ENCODE measurements at regions not wholly inside any gene's neighbourhood (a gene's known extent, or its start where the extent isn't known, plus 50 kb on each side); places are given as distances from the start of the nearest gene placed in this dataset.

DNA sequence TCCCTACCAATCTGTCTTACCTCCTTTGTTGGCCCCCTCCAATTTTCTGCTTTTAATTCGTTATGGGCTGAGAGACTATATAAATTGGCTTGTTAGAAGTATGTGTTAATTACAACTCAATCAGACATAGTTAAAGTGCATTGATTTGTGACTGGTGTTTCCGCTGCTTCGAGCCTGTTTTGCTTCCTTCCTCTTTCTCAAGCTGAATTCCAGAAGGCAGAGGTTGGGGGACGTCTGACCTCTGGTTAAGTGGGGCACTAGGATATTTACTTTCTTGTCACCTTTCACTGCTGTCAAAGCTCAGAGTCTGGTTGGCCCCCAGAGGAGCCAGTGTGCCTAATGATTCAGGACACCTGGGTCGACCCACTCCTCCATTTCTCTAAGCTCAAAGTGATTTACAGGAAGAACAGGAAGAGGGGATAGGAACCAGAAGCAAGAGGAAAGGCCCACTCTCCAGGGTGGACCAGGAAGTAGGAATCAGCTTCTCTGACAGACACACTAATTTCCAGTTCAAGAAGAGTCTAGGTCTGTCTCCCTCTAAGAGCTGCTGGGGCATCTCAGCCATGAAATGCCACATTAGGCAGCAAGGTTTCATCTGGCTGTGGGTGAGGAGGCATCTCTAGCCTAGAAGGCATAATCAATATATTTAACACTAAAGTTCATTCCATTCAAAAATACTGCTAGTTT lies 397.2 kb upstream of the NPVF start:
- TF ChIP-seq, protein P1, sequence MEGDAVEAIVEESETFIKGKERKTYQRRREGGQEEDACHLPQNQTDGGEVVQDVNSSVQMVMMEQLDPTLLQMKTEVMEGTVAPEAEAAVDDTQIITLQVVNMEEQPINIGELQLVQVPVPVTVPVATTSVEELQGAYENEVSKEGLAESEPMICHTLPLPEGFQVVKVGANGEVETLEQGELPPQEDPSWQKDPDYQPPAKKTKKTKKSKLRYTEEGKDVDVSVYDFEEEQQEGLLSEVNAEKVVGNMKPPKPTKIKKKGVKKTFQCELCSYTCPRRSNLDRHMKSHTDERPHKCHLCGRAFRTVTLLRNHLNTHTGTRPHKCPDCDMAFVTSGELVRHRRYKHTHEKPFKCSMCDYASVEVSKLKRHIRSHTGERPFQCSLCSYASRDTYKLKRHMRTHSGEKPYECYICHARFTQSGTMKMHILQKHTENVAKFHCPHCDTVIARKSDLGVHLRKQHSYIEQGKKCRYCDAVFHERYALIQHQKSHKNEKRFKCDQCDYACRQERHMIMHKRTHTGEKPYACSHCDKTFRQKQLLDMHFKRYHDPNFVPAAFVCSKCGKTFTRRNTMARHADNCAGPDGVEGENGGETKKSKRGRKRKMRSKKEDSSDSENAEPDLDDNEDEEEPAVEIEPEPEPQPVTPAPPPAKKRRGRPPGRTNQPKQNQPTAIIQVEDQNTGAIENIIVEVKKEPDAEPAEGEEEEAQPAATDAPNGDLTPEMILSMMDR (IDR thresholded peaks at IDR 0.05; ENCODE audit: insufficient read depth, low read length, poor library complexity, severe bottlenecking), result no peak
- H3K27me3 ChIP-seq (ENCODE audit: control insufficient read depth, insufficient read depth, low read length), result no peaks in the 10 kb centered on the region
- H3K36me3 ChIP-seq (ENCODE audit: control insufficient read depth, insufficient read depth, low read length), result no peaks in the 10 kb centered on the region
- no peak overlapping the region for H3K4me3 ChIP-seq (ENCODE audit: low read depth, low read length)
- DNase-seq (ENCODE audit: low read depth), result no peak

DNA sequence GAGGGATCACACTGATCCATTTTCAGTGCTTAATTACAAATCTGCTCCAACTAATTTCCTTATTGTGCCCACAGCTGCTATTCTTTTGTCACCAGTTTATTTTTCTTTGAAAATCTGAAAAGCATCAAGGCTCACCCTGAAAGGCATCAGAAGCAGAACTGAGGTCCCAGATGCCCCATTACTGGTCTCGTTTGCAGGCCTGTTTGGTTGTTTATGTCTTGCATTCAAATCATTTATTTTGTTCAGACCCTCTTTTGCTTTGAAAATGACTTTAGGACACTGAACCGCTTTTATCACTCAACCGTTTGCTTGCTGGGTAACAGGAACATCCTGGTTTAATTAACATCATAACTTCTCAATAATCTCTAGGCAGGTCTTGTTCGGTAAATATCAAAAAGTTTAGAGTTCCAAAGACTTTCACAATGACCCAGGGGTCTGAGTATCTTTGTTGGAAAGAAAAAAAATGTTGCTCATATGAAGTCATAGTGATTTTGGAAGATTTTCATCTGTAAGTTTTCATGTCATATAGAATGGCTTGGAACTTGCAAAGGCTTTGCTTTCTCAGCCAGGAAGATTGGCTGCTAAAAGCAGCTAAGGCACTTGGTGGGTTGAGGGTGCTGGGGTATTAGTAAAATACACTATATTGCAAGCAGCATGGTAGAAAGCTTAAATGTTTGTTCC lies 398.3 kb upstream of the NPVF start:
- TF ChIP-seq, protein P1 (IDR thresholded peaks at IDR 0.05; ENCODE audit: insufficient read depth, low read length, poor library complexity, severe bottlenecking), result no peak
- no peaks in the 10 kb centered on the region for H3K36me3 ChIP-seq (ENCODE audit: control insufficient read depth, insufficient read depth, low read length)
- no peak overlapping the region for H3K4me3 ChIP-seq (ENCODE audit: low read depth, low read length)
- H3K27me3 ChIP-seq (ENCODE audit: control insufficient read depth, insufficient read depth, low read length), result no peaks in the 10 kb centered on the region
- no peak for DNase-seq (ENCODE audit: low read depth)

DNA sequence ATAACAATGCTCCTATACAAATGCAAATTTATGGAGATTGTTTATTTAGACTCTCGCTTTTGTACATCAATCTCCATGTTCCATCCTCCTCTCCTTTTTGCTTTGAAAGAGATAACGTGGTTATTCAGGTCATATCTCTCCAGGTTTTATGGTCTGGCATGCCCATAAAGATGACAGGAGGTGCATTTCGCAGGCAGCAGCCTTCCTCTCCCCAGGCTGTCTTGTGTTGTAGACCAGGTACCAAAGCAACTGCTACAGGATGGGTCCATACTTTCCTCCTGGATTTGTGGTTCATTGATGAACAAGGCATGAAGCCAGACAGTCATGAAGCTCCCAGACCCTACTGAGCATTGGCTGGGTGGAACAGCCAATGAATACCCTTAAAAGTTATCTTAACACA lies 400.2 kb upstream of the NPVF start:
- no peaks in the 10 kb centered on the region for H3K36me3 ChIP-seq (ENCODE audit: control insufficient read depth, insufficient read depth, low read length)
- no peak for DNase-seq (ENCODE audit: low read depth)
- H3K4me3 ChIP-seq (ENCODE audit: low read depth, low read length), result no peak overlapping the region
- TF ChIP-seq, protein P1 (IDR thresholded peaks at IDR 0.05; ENCODE audit: insufficient read depth, low read length, poor library complexity, severe bottlenecking), result no peak
- no peaks in the 10 kb centered on the region for H3K27me3 ChIP-seq (ENCODE audit: control insufficient read depth, insufficient read depth, low read length)

DNA sequence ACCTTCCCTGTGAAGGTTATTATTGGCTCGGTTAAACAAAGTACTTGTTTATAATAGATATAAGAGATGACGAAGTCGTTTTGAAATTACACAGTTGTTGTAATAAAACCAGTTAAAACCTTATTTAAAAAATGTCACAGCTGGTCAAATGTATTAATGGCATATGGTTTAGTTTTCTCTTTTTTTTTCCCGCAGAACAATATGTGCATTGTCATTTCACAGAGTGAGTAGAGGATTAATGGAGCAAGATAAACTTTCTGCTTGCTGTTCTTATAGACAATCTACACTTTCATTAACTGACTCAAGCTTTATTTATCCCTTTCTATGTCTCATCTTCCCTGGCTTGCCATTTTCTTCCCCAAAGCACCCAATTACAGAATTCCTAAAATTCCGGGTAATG lies 404.3 kb upstream of the NPVF start:
- TF ChIP-seq, protein P1 (IDR thresholded peaks at IDR 0.05; ENCODE audit: insufficient read depth, low read length, poor library complexity, severe bottlenecking), result no peak
- no peak overlapping the region for H3K4me3 ChIP-seq (ENCODE audit: low read depth, low read length)
- no peaks in the 10 kb centered on the region for H3K36me3 ChIP-seq (ENCODE audit: control insufficient read depth, insufficient read depth, low read length)
- H3K27me3 ChIP-seq (ENCODE audit: control insufficient read depth, insufficient read depth, low read length), result no peaks in the 10 kb centered on the region
- DNase-seq (ENCODE audit: low read depth), result no peak

DNA sequence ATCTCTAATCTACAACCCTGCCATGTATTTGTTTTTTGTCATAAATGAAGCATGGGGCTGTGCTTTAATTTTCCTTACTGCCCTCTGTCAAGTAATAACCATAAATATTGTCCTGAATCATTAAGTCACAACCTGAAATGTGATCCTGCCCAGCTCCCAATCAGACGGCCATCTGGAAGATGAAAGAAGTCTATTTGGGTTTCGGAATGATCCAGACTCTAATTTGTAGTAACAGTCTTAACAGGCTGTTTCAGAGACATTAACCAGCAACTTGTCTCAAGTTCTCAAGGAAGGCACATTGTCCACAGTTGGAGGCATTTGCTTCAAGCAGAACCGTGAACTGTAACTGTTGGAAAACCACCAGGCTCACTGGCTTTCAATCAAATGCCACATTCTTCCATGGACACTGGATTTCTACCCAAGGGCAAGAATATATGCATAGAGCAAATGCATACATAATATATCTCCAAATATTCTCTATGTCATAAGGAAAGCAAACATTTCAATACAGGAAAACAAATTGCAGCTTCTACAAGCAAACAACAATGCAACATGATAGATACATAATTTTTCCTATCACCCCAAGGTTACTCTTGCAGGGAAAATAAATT lies 405.2 kb upstream of the NPVF start:
- DNase-seq (ENCODE audit: low read depth), result no peak
- no peaks in the 10 kb centered on the region for H3K27me3 ChIP-seq (ENCODE audit: control insufficient read depth, insufficient read depth, low read length)
- H3K4me3 ChIP-seq (ENCODE audit: low read depth, low read length), result no peak overlapping the region
- TF ChIP-seq, protein P1 (IDR thresholded peaks at IDR 0.05; ENCODE audit: insufficient read depth, low read length, poor library complexity, severe bottlenecking), result no peak
- H3K36me3 ChIP-seq (ENCODE audit: control insufficient read depth, insufficient read depth, low read length), result no peaks in the 10 kb centered on the region
